AG04450 (cell line): ENCODE measurements at regions not wholly inside any gene's neighbourhood (a gene's known extent, or its start where the extent isn't known, plus 50 kb on each side); places are given as distances from the start of the nearest gene placed in this dataset.

Source experiments
- CTCF ChIA-PET: fragments of 300-600, 350-600 bp; formaldehyde crosslinking; extraction: SDS; loops from one replicate; lab custom pipeline; 2022; ENCODE audit warnings: antibody characterized with exemption, inconsistent platforms; lab: Charles Lee
- POLR2A ChIA-PET: fragments of 350-600 bp; formaldehyde crosslinking; extraction: SDS; loops from one replicate; lab custom pipeline; 2021; ENCODE audit warnings: antibody characterized with exemption, inconsistent platforms; lab: Yijun Ruan, JAX
- DNase-seq: peaks from one replicate; pipeline ENCODE4 v3.0.0-alpha.2; 2011; ENCODE audit warnings: low read depth, low spot score
- H3K27ac ChIP-seq: one replicate; pipeline ENCODE4 v1.5.1; 2012; ENCODE audit warnings: low read depth, low read length, control low read depth
- H3K27me3 ChIP-seq: one replicate; pipeline ENCODE4 v1.6.0; 2012; ENCODE audit warnings: low read length; ENCODE audit not compliant: control insufficient read depth, insufficient read depth
- H3K4me3 ChIP-seq: 2 replicates; pipeline ENCODE4 v1.5.1; 2011; ENCODE audit warnings: mild to moderate bottlenecking, low read depth, low read length, control low read depth
- H3K9me3 ChIP-seq: 2 replicates; pipeline ENCODE4 v1.5.1; 2012; ENCODE audit warnings: low read length; ENCODE audit not compliant: control insufficient read depth, insufficient read depth
- TF ChIP-seq, protein P1 (sequence below): IDR thresholded peaks from 2 replicates; pipeline ENCODE4 v1.5.1; 2011; ENCODE audit warnings: low read depth, low read length, control low read depth, inconsistent platforms

GRCh38 chr2:221778025-221778424 lies 205.9 kb upstream of the EPHA4 start:
- no peak overlapping the region for H3K27ac ChIP-seq
- POLR2A ChIA-PET, result no interaction called here
- H3K9me3 ChIP-seq, result no peaks in the 10 kb centered on the region
- H3K27me3 ChIP-seq, result no peaks in the 10 kb centered on the region
- no peak for DNase-seq
- H3K4me3 ChIP-seq, result no peak overlapping the region
- TF ChIP-seq, protein P1, sequence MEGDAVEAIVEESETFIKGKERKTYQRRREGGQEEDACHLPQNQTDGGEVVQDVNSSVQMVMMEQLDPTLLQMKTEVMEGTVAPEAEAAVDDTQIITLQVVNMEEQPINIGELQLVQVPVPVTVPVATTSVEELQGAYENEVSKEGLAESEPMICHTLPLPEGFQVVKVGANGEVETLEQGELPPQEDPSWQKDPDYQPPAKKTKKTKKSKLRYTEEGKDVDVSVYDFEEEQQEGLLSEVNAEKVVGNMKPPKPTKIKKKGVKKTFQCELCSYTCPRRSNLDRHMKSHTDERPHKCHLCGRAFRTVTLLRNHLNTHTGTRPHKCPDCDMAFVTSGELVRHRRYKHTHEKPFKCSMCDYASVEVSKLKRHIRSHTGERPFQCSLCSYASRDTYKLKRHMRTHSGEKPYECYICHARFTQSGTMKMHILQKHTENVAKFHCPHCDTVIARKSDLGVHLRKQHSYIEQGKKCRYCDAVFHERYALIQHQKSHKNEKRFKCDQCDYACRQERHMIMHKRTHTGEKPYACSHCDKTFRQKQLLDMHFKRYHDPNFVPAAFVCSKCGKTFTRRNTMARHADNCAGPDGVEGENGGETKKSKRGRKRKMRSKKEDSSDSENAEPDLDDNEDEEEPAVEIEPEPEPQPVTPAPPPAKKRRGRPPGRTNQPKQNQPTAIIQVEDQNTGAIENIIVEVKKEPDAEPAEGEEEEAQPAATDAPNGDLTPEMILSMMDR, result no peak
- CTCF ChIA-PET, result no interaction called here

GRCh38 chr2:221777119-221777518 lies 205.0 kb upstream of the EPHA4 start:
- DNase-seq, result no peak
- no peaks in the 10 kb centered on the region for H3K27me3 ChIP-seq
- H3K9me3 ChIP-seq, result no peaks in the 10 kb centered on the region
- POLR2A ChIA-PET, result interaction anchor here (0.7 kb wide), 1 partner anchor 37 kb away, joined by 3 read pairs; no protein-coding TSS in a partner anchor
- TF ChIP-seq, protein P1, result no peak
- H3K27ac ChIP-seq, result no peak overlapping the region
- CTCF ChIA-PET, result interaction anchor here (0.6 to 1.1 kb wide), 2 partner anchors 9 to 601 kb away, joined by 3 read pairs; no protein-coding TSS in a partner anchor
- no peak overlapping the region for H3K4me3 ChIP-seq

DNA sequence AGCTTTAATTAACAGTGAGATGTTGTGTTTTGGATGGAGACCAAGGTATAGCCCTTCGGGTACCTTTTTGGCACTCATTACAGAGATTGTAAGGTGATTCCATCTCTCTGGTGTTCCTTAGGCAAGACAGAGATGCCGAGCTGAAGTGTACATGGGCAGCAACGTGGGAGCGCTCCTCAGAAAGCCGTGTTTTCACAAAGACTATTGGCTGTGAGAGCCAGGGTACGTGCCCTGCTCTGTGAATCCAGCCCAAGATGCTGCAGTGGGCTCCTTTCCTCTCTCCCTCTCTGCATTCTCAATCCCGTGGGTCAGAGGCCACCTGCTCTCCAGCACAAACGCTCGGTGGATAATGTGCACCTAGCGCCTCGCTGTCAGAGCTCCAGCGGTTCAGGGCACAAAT lies 203.0 kb upstream of the EPHA4 start:
- CTCF ChIA-PET, result no interaction called here
- no peak overlapping the region for H3K27ac ChIP-seq
- POLR2A ChIA-PET, result no interaction called here

DNA sequence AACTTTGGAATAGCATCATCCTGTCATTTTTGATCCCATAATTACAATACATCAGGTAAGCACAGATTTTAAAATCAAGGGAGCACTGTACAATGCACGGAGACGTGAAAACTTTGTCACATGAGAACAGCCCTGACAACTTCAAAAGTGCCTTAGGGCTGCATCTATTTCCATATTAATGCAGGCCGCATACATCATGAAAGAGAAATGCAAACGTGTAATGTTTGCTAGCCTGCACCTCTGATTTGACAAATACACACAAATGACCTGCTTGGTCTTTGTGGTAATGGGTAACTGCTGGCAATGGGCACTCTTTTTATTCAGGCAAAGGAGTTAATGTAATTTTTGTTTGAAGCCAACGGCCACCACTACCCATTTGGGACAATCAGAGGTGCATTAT lies 202.0 kb upstream of the EPHA4 start:
- DNase-seq, result no peak
- Histone ChIP-seq H3K27me3 (no peaks in the 10 kb centered on the region), H3K27ac (no peak overlapping the region), H3K9me3 (no peaks in the 10 kb centered on the region), H3K4me3 (no peak overlapping the region)
- ChIA-PET POLR2A (no interaction called here), CTCF (no interaction called here)
- TF ChIP-seq, protein P1, result no peak

More for the DNA sequence above, 203.0 kb upstream of the EPHA4 start:
- DNase-seq, result no peak
- no peaks in the 10 kb centered on the region for H3K27me3 ChIP-seq
- TF ChIP-seq, protein P1, result no peak
- H3K4me3 ChIP-seq, result no peak overlapping the region
- no peaks in the 10 kb centered on the region for H3K9me3 ChIP-seq

DNA sequence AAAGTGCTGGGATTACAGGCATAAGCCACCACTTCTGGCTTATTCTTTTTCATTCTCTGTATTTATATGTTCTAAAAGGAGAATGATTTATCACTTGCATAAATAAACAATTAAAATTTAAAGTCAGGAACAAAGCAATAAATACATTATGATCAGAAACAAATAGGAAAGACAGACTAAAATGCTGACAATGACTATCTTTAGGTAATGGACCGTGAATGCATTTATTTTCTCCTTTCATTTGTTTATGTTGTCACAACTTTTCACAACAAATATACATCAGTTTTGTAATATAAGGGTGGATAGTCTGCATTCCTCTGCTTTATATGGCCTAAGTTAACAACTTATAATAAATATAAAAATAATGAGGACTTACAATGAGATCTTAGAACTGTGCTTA lies 199.2 kb upstream of the EPHA4 start:
- H3K4me3 ChIP-seq, result no peak overlapping the region
- ChIA-PET POLR2A (no interaction called here), CTCF (no interaction called here)
- H3K9me3 ChIP-seq, result no peaks in the 10 kb centered on the region
- no peak for DNase-seq
- H3K27me3 ChIP-seq, result no peaks in the 10 kb centered on the region
- TF ChIP-seq, protein P1, result no peak
- H3K27ac ChIP-seq, result no peak overlapping the region
